ENCODE measurements at regions not wholly inside any gene's neighbourhood (a gene's known extent, or its start where the extent isn't known, plus 50 kb on each side); places are given as distances from the start of the nearest gene placed in this dataset.
"Not testable (repeated sequence)": the region's sequence is repeated elsewhere in the genome, so short reads cannot be mapped to it uniquely, and the experiment has no call there.

- not testable (repeated sequence) for H3K4me3 ChIP-seq (ENCODE audit: low read depth, low read length); H3K36me3 ChIP-seq (ENCODE audit: control insufficient read depth, insufficient read depth, low read length); FAIRE-seq; DNase-seq (ENCODE audit: low read depth); H3K27me3 ChIP-seq (ENCODE audit: control insufficient read depth, insufficient read depth, low read length)
These were observed 211.5 kb downstream of the BANP start for GRCh38 chr16:88162778-88163177.

DNA sequence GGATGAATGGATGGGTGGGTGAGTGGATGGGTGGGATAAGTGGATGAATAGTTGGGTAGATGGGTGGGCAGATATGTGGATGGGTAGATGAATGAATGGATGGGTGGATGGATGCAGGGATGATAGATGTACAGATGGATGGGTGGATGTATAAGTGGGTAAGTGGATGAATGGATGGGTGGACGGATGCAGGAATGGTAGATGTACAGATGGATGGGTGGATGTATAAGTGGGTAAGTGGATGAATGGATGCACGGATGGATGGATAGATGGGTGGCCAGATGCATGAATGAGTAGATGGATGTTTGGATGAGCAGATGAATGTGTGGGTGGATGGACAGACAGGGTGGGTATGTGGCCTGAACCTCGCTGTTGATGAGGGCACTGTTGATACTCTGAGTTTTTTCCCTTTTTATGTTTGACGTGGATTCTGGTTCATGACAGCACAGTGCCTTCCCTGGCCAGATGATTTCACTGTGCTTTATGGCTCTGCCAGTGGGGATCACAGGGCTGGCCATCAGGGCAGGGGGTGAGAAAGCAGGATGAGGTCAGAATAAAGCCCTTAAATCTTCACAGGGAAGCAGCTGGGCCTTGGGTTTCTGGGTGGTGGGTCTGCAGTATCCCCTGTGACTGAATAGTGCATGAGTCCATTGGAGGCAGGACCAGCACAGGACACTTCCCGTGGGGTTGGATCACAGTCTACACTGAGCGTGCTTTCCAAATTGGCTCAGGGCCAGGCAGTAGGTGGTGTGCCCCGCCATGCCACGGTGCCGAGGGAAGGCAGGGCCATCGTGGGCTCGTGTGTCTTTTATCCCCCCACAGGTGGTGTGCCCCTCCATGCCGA is 213.2 kb downstream of the BANP start:
- H3K4me3 ChIP-seq (ENCODE audit: low read depth, low read length); H3K36me3 ChIP-seq (ENCODE audit: control insufficient read depth, insufficient read depth, low read length); H3K27me3 ChIP-seq (ENCODE audit: control insufficient read depth, insufficient read depth, low read length); DNase-seq (ENCODE audit: low read depth): not testable (repeated sequence)
- FAIRE-seq = peak; percentile 99

DNA sequence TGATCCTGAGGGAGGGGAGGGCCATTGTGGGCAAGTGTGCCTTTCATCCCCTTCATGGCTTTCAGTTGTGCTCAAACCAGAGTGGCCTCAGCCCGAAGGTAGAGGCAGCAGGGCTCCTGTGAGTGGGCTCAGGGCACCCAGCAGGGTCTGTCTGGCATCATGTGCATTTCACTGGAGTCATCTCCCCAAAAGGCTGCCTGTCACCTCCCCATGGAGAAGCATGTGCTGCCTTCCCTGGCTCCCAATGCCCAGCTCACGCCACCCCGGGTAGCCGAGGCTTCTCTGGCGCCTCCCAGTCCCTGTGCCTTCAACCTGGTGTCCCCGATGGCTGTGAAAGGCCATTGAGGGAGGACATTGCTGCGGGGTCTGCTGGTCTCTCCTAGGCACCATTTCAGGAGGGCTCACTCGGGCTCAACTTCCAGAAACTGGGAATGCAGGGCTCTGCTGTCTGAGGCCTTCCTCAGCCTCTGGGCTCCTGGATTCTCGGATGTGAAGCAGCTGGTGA is 213.9 kb downstream of the BANP start:
- DNase-seq (ENCODE audit: low read depth); FAIRE-seq; H3K36me3 ChIP-seq (ENCODE audit: control insufficient read depth, insufficient read depth, low read length); H3K4me3 ChIP-seq (ENCODE audit: low read depth, low read length); H3K27me3 ChIP-seq (ENCODE audit: control insufficient read depth, insufficient read depth, low read length): not testable (repeated sequence)

GRCh38 chr16:88165683-88166082 is 214.4 kb downstream of the BANP start:
- not testable (repeated sequence) for FAIRE-seq; H3K27me3 ChIP-seq (ENCODE audit: control insufficient read depth, insufficient read depth, low read length); H3K4me3 ChIP-seq (ENCODE audit: low read depth, low read length); DNase-seq (ENCODE audit: low read depth); H3K36me3 ChIP-seq (ENCODE audit: control insufficient read depth, insufficient read depth, low read length)

DNA sequence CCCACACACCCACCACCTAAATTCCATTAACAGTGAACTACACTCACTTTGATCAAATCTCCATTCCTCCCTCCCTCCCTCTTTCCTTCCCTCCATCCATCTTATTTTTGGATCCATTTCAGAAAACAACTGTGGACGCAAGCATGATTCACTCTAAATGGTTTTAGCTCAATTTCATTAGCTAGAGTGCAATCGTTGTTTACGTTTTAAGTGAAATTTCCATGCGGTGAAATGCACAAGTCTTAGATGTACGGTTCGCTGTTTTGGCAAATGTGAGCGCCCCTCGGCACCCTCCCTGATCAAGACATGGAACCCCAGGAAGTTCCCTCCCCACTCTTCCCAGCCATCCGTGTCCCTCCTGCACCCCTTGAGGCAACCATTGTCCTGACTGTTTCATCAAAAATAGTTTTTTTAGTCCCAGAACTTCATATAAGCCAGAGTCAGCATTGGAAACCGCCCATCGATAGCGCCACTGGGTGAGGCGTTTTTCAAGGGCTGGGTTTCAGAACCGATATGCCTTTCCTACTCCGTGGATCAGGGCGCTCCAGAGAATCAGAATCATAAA is 215.1 kb downstream of the BANP start:
- DNase-seq (ENCODE audit: low read depth); H3K4me3 ChIP-seq (ENCODE audit: low read depth, low read length); H3K36me3 ChIP-seq (ENCODE audit: control insufficient read depth, insufficient read depth, low read length); H3K27me3 ChIP-seq (ENCODE audit: control insufficient read depth, insufficient read depth, low read length): not testable (repeated sequence)
- peak; percentile 95 for FAIRE-seq

DNA sequence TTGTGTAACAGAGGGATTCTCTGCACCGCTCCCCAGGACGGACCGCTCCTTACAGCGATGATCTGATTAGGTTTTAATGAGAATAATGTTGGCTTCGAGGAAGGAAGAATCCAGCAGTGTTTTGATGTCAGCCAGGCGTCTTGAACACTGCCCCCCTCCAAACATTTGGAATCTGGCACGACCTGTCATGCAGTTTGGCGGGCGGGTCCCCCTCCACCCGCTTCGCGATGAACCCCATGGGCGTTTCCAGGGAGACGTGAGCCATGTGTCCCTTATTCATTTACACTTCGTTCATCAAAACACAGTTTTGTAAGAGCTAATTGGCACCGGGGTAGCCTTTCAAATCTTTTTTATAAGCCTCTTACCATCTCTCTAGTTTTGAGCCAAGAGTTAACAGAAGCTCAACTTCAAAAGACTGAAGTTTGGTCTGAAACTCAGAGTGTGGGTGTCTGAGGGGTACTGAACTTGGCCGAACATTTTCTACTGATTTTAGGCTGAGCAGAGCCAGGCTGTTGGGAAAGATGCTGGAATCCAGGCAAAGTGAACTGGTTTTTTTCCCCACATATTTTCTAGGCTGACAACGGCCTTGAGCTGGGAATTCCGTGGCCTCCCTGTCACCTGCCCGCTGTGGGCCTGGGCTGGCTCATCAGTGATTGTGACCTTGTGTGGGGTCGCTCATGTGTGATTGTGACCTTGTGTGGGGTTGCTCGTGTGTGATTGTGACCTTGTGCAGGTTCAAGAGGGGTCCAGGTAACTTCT is 214.8 kb upstream of the ZNF469 start:
- not testable (repeated sequence) for DNase-seq (ENCODE audit: low read depth); H3K27me3 ChIP-seq (ENCODE audit: control insufficient read depth, insufficient read depth, low read length); H3K36me3 ChIP-seq (ENCODE audit: control insufficient read depth, insufficient read depth, low read length); H3K4me3 ChIP-seq (ENCODE audit: low read depth, low read length); FAIRE-seq

DNA sequence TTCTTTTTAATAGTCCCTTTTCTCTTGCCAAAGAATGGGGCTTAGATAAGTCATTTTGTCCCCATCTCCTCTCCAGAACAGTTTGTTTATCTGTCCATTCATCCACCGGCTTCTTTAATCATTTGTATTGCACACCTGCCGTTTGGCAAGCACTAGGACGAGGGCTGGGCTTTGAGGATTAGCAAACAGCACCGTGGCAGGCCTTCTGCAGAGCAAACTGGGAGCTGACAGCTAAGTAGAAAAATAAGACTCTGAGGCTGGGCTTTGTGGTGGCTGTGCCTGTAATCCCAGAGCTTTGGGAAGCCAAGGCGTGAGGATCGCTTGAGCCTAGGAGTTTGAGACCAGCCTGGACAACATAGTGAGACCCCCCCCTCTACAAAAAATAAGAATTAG is 214.2 kb upstream of the ZNF469 start:
- H3K4me3 ChIP-seq (ENCODE audit: low read depth, low read length); DNase-seq (ENCODE audit: low read depth); H3K36me3 ChIP-seq (ENCODE audit: control insufficient read depth, insufficient read depth, low read length); FAIRE-seq; H3K27me3 ChIP-seq (ENCODE audit: control insufficient read depth, insufficient read depth, low read length): not testable (repeated sequence)

GRCh38 chr16:88169136-88169830 is 213.5 kb upstream of the ZNF469 start:
- not testable (repeated sequence) for H3K4me3 ChIP-seq (ENCODE audit: low read depth, low read length); H3K27me3 ChIP-seq (ENCODE audit: control insufficient read depth, insufficient read depth, low read length); H3K36me3 ChIP-seq (ENCODE audit: control insufficient read depth, insufficient read depth, low read length); DNase-seq (ENCODE audit: low read depth); FAIRE-seq

DNA sequence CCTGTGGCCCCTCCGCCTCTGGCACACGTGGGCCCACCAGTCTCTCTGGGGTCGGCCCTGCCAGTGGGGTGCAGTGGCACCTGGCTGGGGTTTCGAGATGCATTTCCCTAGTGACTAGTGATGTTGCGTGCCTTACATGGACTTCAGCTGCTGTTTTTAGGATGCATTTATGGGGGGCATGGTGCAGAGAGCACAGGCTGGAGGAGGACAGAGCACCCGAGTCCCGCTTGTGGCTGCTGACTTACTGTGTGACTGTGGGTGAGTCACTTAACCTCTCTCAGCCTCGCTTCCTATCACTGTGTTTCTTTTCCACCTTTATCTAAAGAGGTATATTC is 213.0 kb upstream of the ZNF469 start:
- not testable (repeated sequence) for H3K27me3 ChIP-seq (ENCODE audit: control insufficient read depth, insufficient read depth, low read length); DNase-seq (ENCODE audit: low read depth); FAIRE-seq

DNA sequence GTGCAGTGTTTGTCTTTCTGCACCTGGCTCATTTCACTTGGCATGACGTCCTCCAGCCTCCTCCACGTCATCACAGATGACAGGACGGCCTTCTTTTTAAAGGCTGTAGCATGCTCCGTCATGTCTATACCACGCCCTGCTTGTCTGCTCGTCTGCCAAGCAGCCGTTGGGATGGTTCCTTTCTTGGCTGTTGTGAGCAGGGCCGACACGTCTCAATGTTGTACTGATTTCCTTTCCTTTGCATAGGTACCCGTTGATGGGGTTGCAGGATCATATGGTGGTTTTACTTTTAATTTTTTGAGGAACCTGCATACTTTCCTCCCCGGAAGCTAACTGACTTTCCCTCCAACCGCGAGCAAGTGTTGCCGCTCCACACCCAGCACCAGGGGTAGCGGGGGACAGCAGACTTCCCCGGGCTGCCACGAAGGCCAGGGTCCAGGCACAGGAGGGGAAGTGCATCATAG is 212.2 kb upstream of the ZNF469 start:
- peak; percentile 44 for DNase-seq (ENCODE audit: low read depth)
- Histone ChIP-seq H3K27me3 (ENCODE audit: control insufficient read depth, insufficient read depth, low read length) (no peaks in the 10 kb centered on the region), H3K36me3 (ENCODE audit: control insufficient read depth, insufficient read depth, low read length) (no peaks in the 10 kb centered on the region), H3K4me3 (ENCODE audit: low read depth, low read length) (no peak overlapping the region)
- no peak for FAIRE-seq
- TF ChIP-seq, protein P1, sequence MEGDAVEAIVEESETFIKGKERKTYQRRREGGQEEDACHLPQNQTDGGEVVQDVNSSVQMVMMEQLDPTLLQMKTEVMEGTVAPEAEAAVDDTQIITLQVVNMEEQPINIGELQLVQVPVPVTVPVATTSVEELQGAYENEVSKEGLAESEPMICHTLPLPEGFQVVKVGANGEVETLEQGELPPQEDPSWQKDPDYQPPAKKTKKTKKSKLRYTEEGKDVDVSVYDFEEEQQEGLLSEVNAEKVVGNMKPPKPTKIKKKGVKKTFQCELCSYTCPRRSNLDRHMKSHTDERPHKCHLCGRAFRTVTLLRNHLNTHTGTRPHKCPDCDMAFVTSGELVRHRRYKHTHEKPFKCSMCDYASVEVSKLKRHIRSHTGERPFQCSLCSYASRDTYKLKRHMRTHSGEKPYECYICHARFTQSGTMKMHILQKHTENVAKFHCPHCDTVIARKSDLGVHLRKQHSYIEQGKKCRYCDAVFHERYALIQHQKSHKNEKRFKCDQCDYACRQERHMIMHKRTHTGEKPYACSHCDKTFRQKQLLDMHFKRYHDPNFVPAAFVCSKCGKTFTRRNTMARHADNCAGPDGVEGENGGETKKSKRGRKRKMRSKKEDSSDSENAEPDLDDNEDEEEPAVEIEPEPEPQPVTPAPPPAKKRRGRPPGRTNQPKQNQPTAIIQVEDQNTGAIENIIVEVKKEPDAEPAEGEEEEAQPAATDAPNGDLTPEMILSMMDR (IDR thresholded peaks at IDR 0.05; ENCODE audit: insufficient read depth, low read length, severe bottlenecking) = no peak

More for the DNA sequence above, 213.0 kb upstream of the ZNF469 start:
- not testable (repeated sequence) for H3K36me3 ChIP-seq (ENCODE audit: control insufficient read depth, insufficient read depth, low read length); H3K4me3 ChIP-seq (ENCODE audit: low read depth, low read length)

- not testable (repeated sequence) for H3K4me3 ChIP-seq (ENCODE audit: low read depth, low read length); H3K27me3 ChIP-seq (ENCODE audit: control insufficient read depth, insufficient read depth, low read length); H3K36me3 ChIP-seq (ENCODE audit: control insufficient read depth, insufficient read depth, low read length); DNase-seq (ENCODE audit: low read depth)
- peak; percentile 28 for FAIRE-seq
These were observed 211.6 kb upstream of the ZNF469 start for GRCh38 chr16:88171126-88171525.

- not testable (repeated sequence) for DNase-seq (ENCODE audit: low read depth); H3K4me3 ChIP-seq (ENCODE audit: low read depth, low read length); H3K36me3 ChIP-seq (ENCODE audit: control insufficient read depth, insufficient read depth, low read length); H3K27me3 ChIP-seq (ENCODE audit: control insufficient read depth, insufficient read depth, low read length)
- FAIRE-seq = peak; percentile 64
These were observed 206.6 kb upstream of the ZNF469 start for GRCh38 chr16:88176184-88176583.

Data from bronchial epithelial cell (primary cell).